ENCODE measurements at regions not wholly inside any gene's neighbourhood (a gene's known extent, or its start where the extent isn't known, plus 50 kb on each side); places are given as distances from the start of the nearest gene placed in this dataset.

DNA sequence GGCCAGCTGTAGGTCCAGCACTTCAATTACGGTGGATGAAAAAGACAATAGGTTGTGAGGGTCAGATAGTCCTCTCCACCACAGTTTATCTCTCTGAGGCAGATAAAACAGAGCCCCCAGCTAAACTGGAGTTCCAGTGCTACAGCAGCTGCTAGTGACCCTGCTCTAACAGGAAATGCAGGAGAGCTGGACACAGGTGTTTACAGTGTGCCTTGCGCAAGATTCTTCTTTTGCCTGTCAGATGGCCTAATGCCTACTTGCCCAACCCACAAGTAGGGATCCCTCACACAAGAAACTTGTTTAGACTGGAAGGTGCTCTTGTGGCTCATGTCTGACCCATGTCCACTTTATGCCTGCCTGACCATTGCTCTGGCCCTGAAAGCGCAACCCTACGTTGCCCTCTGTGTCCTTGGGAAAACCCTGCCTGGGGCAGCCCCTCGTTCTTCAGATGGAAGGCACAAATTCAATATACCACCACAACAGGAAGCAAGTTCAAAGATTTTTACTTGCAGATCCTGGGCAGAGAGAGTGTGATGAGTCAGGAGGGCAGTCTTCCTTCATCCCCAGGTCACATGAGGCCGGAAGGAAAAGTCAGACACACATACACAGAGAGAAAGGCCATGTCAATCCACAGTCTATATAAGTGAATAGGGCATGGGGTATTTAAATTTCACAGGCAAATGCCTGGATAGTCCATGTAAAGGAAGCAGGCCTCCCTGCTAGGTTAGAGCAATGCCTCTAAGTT is 105.1 kb upstream of the ADGRL3 start:
- POLR2A ChIA-PET: no interaction called here

DNA sequence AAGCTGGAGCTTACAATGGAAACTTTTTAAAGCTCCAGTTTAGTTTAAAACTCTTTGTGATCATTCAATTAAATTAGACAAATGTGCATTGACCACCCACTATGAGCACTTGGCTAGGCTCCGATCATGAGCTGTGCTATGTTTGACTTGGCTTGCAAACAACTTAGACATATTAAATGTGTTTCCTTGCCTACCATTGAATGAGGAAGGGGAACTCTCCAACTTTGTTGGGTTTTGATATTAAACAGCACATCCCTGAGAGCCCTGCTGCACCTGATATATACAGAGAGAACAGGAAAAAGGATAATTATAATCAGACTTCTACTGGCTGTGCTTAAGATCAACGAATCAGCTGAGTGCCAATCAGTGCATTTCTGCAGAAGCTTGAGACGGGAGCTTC is 71.4 kb upstream of the ADGRL3 start:
- no peaks in the 10 kb centered on the region for H3K4me1 Mint-ChIP-seq
- CTCF ChIA-PET: no interaction called here
- no peaks in the 10 kb centered on the region for H3K27me3 Mint-ChIP-seq
- no peak for DNase-seq
- peaks cover 10% of the 10 kb centered on the region for H3K9me3 Mint-ChIP-seq
- POLR2A ChIA-PET: no interaction called here
- no peak for ATAC-seq (ENCODE audit: low read depth)
- no peak overlapping the region for H3K4me3 Mint-ChIP-seq
- TF ChIP-seq, protein P1, sequence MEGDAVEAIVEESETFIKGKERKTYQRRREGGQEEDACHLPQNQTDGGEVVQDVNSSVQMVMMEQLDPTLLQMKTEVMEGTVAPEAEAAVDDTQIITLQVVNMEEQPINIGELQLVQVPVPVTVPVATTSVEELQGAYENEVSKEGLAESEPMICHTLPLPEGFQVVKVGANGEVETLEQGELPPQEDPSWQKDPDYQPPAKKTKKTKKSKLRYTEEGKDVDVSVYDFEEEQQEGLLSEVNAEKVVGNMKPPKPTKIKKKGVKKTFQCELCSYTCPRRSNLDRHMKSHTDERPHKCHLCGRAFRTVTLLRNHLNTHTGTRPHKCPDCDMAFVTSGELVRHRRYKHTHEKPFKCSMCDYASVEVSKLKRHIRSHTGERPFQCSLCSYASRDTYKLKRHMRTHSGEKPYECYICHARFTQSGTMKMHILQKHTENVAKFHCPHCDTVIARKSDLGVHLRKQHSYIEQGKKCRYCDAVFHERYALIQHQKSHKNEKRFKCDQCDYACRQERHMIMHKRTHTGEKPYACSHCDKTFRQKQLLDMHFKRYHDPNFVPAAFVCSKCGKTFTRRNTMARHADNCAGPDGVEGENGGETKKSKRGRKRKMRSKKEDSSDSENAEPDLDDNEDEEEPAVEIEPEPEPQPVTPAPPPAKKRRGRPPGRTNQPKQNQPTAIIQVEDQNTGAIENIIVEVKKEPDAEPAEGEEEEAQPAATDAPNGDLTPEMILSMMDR (IDR thresholded peaks at IDR 0.05): no peak
- intact Hi-C loops (cut with micrococcal nuclease): no loop called here
- no peak overlapping the region for H3K27ac Mint-ChIP-seq
- H3K36me3 Mint-ChIP-seq (ENCODE audit: low read depth): no peaks in the 10 kb centered on the region

More for the DNA sequence above, 105.1 kb upstream of the ADGRL3 start:
- no peak for ATAC-seq (ENCODE audit: low read depth)
- TF ChIP-seq, protein P1 (IDR thresholded peaks at IDR 0.05): no peak
- Mint-ChIP-seq H3K9me3 (peaks cover 10% of the 10 kb centered on the region), H3K4me3 (no peak overlapping the region), H3K4me1 (no peaks in the 10 kb centered on the region), H3K27me3 (no peaks in the 10 kb centered on the region), H3K27ac (no peak overlapping the region), H3K36me3 (ENCODE audit: low read depth) (no peaks in the 10 kb centered on the region)
- CTCF ChIA-PET: no interaction called here
- DNase-seq: no peak
- intact Hi-C loops (cut with micrococcal nuclease): no loop called here

- H3K4me3 Mint-ChIP-seq: no peak overlapping the region
- no peak overlapping the region for H3K27ac Mint-ChIP-seq
- no peak for ATAC-seq (ENCODE audit: low read depth)
- no peaks in the 10 kb centered on the region for H3K4me1 Mint-ChIP-seq
- DNase-seq: no peak
- CTCF ChIA-PET: no interaction called here
- H3K36me3 Mint-ChIP-seq (ENCODE audit: low read depth): no peaks in the 10 kb centered on the region
- POLR2A ChIA-PET: no interaction called here
- H3K27me3 Mint-ChIP-seq: no peaks in the 10 kb centered on the region
- peaks cover 8% of the 10 kb centered on the region for H3K9me3 Mint-ChIP-seq
- TF ChIP-seq, protein P1 (IDR thresholded peaks at IDR 0.05): no peak
- intact Hi-C loops (cut with micrococcal nuclease): no loop called here
These were observed 70.2 kb upstream of the ADGRL3 start for GRCh38 chr4:61129971-61130370.

DNA sequence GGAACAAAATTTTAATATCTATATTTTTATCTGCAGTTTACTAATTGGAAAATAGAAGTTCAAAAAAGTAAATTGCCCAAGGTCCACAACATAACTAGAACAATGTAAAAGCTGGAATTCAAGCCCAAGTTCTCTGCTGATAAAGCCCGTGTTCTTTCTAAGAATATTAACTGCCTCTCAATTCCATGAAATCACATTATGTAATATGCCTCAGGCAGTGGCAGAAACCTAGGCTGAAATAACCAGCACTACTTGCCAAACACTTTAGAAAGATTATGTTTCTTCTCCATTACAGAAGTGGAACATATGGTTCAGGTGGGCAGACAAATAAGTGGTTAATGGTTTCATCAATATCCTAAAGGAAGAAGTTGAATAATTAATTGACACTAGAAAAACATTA is 56.7 kb upstream of the ADGRL3 start:
- intact Hi-C loops (cut with micrococcal nuclease): no loop called here
- no peak overlapping the region for H3K27ac Mint-ChIP-seq
- no peaks in the 10 kb centered on the region for H3K27me3 Mint-ChIP-seq
- ChIA-PET POLR2A (no interaction called here), CTCF (no interaction called here)
- no peaks in the 10 kb centered on the region for H3K36me3 Mint-ChIP-seq (ENCODE audit: low read depth)
- no peak overlapping the region for H3K4me3 Mint-ChIP-seq
- no peak for ATAC-seq (ENCODE audit: low read depth)
- TF ChIP-seq, protein P1 (IDR thresholded peaks at IDR 0.05): no peak
- no peak for DNase-seq
- H3K9me3 Mint-ChIP-seq: peaks cover 2% of the 10 kb centered on the region
- H3K4me1 Mint-ChIP-seq: no peaks in the 10 kb centered on the region

DNA sequence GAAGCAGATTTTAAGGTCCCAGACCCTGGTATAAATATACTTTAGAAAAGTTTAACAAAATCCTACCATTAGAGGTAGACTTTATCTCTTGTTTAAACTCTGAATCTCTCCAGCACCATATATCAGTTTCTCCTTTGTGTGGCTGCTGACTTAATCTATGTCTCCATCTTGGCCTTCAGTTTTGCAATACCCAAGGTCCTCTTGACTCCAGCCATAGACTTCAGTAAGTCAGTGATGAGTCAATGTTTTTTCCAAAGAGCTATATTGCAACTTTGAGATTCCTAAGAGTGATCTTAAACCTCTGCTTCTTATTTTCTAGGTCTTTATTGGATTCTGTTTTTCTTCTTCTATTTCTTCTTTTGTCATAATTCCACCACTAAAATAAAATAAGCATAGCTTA is 50.8 kb upstream of the ADGRL3 start:
- Mint-ChIP-seq H3K27me3 (no peaks in the 10 kb centered on the region), H3K9me3 (peaks cover 4% of the 10 kb centered on the region), H3K36me3 (ENCODE audit: low read depth) (no peaks in the 10 kb centered on the region), H3K4me1 (no peaks in the 10 kb centered on the region), H3K4me3 (no peak overlapping the region), H3K27ac (no peak overlapping the region)
- ChIA-PET POLR2A (no interaction called here), CTCF (no interaction called here)
- intact Hi-C loops (cut with micrococcal nuclease): no loop called here
- TF ChIP-seq, protein P1 (IDR thresholded peaks at IDR 0.05): no peak
- ATAC-seq (ENCODE audit: low read depth) (no peak), DNase-seq (no peak)
